ENCODE measurements at regions not wholly inside any gene's neighbourhood (a gene's known extent, or its start where the extent isn't known, plus 50 kb on each side); places are given as distances from the start of the nearest gene placed in this dataset.

DNA sequence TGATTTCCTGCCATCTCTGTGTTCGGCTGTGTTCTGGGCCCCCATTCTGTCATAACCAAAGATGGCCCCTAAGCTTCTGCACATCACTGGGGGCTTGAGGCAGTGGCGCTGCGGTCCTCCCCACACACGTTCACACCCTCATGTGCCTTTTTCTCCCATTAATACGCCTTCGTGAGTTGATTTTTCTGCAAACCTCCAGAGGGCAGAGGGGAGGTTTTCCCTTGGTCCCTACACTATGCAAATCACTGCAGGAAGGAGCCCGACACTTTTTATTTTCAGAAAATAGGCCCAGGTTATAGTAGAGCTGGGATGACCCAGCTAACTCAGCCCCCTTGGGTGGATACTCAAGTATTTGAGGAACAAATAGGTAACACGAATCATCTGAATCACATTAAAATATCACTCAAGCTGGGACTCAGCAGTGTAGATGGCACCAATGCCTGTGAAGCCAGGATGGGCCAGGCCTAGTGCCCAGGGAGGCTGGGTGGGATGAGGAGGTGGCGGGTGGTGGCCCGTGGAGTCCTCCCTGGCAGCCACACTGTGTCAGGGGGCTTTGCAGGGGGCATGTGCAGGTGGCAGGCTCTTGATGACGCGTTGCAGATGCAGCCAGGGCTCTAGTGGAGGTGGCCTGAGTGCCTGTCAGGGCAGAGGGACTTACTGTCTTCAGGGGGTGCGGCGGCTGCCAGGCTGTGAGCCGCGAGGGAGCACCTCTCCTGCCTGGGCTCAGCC is 234.3 kb downstream of the TEX29 start:
- no peak for DNase-seq (ENCODE audit: low spot score)
- no peak for TF ChIP-seq CTCF (IDR thresholded peaks at IDR 0.05; ENCODE audit: borderline replicate concordance, control extremely low read depth, extremely low read depth, insufficient read depth, missing control alignments)
- in situ Hi-C loops (cut with MboI; ENCODE audit: low sequenced_read_pairs, unreplicated experiment): no loop called here

DNA sequence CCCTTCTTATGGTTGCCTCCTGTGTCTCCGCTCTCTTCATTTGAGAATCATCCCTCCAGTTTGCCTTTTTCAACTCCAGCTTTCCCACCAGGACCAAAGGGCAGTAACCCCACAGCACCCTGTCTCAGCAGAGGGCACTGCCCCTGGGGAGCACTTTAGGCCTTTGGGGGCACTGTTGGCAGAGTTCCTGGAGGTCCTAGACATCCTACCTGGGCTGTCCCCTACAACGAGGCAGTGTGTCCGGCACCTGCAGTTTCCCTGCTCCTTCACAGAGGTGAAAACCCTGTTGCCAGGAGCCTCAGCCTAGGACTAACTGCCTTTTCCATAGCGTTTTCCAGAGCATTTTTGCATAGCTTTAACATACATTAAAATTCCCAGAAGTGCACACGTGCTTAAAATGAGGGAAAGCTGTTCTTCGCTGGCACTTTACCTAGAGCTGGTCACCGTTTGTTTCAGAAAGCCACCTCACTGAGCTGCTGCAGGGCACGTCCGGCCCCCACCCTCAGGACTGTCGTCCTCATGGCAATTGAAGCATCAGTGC is 234.9 kb downstream of the TEX29 start:
- in situ Hi-C loops (cut with MboI; ENCODE audit: low sequenced_read_pairs, unreplicated experiment): no loop called here
- DNase-seq (ENCODE audit: low spot score): no peak
- TF ChIP-seq CTCF (IDR thresholded peaks at IDR 0.05; ENCODE audit: borderline replicate concordance, control extremely low read depth, extremely low read depth, insufficient read depth, missing control alignments): no peak

GRCh38 chr13:111555903-111556302 is 235.5 kb downstream of the TEX29 start:
- in situ Hi-C loops (cut with MboI; ENCODE audit: low sequenced_read_pairs, unreplicated experiment): no loop called here

DNA sequence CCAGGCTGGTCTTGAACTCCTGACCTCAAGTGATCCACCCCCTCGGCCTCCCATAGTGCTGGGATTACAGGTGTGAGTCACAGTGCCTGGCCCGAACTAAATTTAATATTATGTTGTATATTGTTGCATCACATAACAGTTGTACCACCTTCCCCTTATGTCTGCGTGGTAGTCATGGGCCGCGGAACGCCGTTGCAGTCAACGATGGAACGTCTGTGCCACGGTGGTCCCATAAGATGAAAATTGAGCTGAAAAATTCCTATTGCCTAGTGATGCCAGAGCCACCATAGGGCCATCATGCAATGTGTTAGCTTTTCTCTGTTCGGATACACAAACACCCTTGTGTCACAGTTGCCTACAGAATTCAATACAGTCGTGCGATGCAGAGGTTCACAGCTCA is 236.1 kb downstream of the TEX29 start:
- DNase-seq (ENCODE audit: low spot score): no peak
- no peak for TF ChIP-seq CTCF (IDR thresholded peaks at IDR 0.05; ENCODE audit: borderline replicate concordance, control extremely low read depth, extremely low read depth, insufficient read depth, missing control alignments)
- in situ Hi-C loops (cut with MboI; ENCODE audit: low sequenced_read_pairs, unreplicated experiment): no loop called here

More at GRCh38 chr13:111555903-111556302, 235.5 kb downstream of the TEX29 start:
- no peak for TF ChIP-seq CTCF (IDR thresholded peaks at IDR 0.05; ENCODE audit: borderline replicate concordance, control extremely low read depth, extremely low read depth, insufficient read depth, missing control alignments)
- DNase-seq (ENCODE audit: low spot score): no peak

DNA sequence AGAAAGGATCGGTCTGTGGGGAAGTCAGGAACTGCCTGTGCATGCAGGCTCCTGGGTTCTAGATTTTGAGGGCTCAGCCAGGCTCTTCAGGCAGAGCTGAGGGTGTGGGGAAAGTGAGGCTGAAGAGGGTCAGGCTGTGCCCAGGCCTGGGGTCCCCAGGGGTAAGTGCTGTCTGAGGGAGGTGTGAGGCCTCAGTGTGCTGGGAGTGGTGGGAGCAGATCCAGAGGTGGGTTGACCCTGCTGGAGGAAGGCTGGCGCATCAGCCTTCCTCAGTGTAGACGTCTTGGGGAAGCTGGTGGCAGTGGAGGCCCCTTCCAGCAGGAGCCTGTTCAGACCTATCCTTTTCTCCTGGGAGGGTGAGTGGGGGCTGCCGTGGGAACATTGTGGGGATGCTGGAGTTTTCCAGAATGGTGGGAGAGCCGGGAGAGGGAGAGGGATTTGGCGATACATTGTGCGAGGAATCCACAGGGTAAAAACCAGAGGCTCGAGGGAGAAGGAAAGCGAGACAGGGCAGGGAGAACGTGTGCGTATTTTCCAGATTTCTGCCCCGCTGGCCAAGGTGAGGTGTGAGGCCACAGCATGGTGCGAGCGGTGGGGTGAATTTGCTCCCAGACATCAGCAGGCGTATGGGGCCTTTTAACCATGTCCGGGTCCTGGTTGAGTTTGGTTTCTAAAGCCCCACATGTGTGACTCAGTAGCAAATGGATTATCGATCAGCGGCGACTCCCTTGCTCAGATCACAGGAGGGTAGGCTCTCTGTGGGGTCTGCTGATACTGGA is 237.7 kb downstream of the TEX29 start:
- DNase-seq (ENCODE audit: low spot score): no peak
- no peak for TF ChIP-seq CTCF (IDR thresholded peaks at IDR 0.05; ENCODE audit: borderline replicate concordance, control extremely low read depth, extremely low read depth, insufficient read depth, missing control alignments)
- in situ Hi-C loops (cut with MboI; ENCODE audit: low sequenced_read_pairs, unreplicated experiment): no loop called here

- in situ Hi-C loops (cut with MboI; ENCODE audit: low sequenced_read_pairs, unreplicated experiment): no loop called here
- no peak for TF ChIP-seq CTCF (IDR thresholded peaks at IDR 0.05; ENCODE audit: borderline replicate concordance, control extremely low read depth, extremely low read depth, insufficient read depth, missing control alignments)
- DNase-seq (ENCODE audit: low spot score): no peak
Observed at GRCh38 chr13:111558700-111559088, 238.3 kb downstream of the TEX29 start.

Data from GM13976 (cell line).